GM19240 (cell line): ENCODE measurements at regions not wholly inside any gene's neighbourhood (a gene's known extent, or its start where the extent isn't known, plus 50 kb on each side); places are given as distances from the start of the nearest gene placed in this dataset.
"Not testable (repeated sequence)": the region's sequence is repeated elsewhere in the genome, so short reads cannot be mapped to it uniquely, and the experiment has no call there.

Experiments
- DNase-seq: peaks from one replicate; pipeline ENCODE4 v3.0.0; 2011; ENCODE audit warnings: low spot score; ENCODE audit not compliant: insufficient read length

DNA sequence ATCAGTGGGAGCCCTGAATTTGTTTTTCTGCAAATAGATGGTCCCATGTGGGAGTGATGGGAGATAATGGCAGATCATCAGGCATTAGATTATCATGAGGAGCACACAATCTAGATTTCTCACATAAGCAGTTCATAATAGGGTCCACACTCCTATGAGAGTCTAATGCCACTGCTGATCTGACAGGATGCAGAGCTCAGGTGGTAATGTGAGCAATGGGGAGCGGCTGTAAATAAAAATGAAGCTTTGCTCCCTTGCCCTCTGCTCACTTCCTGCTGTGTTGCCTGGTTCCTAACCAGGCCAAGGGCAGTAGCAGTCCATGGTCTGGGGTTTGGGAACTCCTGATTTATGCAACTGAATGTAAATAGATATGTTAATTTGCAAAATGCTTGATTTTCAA, 538.6 kb downstream of the TRAM1L1 start:
- DNase-seq, result no peak

DNA sequence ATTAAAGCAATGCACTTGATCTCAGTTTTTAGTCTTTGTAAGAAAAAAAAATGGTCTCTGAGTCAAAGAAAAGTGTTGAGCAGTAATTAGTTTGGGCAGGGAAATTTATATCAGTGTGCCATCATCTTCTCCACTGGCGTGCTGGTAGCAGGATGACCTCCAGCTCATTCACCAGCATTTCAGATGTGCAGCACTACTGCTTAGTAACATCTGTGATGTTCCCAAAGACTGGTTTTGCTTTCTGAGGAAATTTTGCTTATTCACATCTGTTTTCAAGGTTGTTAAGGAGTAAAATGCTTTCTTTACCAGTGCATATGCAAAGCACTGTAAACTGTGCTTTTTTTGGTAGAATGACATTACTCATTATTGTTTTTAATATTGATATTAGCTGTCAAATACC, 540.4 kb downstream of the TRAM1L1 start:
- no peak for DNase-seq

DNA sequence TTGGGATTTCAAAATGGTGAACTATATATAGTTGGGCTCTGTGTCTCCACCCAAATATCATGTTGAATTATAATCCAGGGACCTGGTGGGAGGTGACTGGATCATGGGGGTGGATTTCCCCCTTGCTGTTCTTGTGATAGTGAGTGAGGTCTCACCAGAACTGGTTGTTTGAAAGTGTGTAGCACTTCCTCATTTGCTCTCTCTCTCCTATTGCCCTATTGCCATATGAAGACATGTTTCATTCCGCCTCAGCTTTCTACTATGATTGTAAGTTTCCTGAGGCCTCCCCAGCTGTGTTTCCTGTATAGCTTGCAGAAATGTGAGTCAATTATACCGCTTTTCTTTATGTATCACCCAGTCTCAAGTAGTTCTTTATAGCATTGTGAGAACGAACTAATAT, 545.6 kb downstream of the TRAM1L1 start:
- DNase-seq, result no peak

DNA sequence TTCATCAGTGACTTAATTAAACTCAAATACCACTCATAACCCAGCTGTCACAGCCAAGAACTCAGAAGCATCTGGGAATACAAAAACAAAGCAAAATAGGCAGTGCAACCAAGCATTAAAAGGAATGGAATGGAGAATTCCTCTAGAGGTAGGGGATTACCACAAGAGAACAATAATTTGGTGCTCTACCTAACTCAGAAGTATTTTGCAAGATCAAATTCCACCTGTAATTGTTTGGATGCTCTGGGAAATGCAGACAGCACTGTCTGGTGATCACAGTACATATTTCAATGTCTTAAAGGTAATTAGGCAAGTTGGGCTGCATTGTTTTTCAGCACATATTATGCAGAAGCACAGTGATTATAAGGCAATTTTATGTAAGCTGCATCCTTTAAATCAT, 547.5 kb downstream of the TRAM1L1 start:
- no peak for DNase-seq

DNA sequence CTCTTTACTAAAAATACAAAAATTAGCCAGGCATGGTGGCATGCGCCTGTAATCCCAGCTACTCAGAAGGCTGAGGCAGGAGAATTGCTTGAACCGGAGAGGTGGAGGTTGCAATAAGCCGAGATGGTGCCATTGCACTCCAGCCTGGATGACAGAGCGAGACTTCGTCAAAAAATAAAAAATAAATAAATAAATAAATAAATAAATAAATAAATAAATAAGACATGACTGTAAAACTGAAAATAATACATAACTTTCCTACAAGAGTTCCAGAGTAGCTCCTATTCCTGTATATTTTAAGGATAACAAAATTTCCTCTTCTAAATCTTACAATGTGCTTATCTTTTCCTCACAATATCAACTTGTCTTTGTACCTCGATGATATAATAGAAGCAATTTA, 549.4 kb downstream of the TRAM1L1 start:
- DNase-seq, result not testable (repeated sequence)

DNA sequence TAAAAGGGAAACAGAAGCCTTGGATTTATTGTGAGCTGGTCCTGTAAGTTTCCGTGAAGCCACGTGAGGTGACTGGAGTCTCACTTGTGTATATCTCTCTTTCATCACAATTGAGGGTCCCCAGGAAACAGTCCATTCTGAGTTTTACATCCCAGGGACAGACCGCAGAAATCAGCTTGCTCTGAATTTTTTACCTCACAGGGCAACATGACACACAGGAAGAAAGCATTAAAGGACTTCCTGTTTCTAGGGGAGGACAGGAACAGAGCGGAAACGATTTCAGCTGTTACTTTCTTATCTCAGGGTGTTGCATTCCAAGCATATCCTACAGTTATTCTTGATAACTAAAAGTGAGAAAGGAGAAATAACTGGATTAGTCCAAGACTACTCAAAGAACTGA, 553.5 kb downstream of the TRAM1L1 start:
- DNase-seq, result no peak

DNA sequence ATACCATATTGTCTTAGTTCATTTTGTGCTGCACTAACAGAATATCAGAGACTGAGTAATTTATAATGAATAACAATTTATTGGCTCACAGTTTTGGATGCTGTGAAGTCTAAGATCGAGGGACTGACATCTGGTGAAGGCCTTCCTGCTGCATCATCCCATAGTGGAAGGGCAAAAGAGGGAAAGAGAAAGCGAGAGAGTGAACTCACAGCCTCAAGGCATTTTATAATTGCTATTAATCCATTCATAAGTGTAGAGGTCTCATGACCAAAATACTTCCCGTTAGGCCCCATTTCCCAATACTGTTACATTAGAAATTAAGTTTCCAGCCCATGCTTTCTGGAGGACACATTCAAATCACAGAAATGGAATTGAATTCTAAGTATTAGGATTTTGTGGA, 554.4 kb downstream of the TRAM1L1 start:
- no peak for DNase-seq

DNA sequence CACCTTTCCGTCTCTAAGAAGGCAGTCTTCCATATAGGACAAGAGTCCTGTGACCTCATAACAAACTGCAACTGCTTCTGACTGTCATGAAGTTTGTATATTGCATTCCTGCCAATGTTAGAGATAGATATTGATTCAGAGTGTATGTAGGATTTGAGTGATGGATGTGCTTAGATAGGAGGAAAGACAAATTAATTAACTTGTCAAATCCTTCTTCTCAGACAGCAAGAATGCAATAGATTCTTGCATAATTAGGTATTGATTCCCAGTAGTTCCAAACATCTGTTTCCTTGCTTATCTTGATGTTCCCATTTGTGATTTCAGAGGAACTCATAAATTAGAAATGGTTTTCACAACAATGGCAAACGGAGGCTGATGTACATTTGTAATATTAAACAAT, 555.3 kb downstream of the TRAM1L1 start:
- DNase-seq, result no peak

DNA sequence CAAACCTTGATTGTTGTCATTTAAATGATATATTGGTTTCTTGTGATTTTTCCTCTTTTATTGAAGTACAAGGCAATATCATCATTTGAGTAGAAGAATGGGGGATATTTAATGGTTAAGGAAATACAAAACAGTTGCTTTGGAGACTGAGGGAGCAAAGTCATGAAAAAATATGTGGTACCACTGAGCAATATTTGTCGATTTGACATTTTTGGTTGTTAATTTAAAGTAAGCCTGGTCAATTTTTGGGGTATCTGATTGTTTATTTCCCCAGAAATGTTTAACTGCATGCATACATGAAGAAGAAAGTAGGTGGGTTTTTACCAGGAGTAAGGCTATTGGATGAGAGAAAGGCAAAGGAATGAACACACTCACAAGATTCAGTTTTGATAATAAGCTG, 556.2 kb downstream of the TRAM1L1 start:
- DNase-seq, result no peak

DNA sequence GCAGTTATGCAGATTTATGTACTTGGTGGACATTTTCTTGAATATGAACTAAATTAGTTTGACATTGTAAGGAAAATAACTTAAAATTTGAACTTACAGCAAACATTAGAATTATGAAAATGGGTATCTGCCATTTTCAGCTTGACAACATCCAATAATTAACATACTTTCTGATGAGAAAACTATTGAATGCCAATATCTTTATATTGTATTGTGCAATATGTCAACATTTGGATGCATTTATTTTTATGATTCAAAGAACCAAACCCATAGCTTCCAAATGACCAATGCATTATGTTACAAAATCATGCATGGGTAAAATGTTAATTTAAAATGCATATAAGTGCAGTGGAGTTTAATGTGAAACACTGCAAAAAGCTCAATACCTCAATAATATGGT, 562.5 kb downstream of the TRAM1L1 start:
- no peak for DNase-seq

DNA sequence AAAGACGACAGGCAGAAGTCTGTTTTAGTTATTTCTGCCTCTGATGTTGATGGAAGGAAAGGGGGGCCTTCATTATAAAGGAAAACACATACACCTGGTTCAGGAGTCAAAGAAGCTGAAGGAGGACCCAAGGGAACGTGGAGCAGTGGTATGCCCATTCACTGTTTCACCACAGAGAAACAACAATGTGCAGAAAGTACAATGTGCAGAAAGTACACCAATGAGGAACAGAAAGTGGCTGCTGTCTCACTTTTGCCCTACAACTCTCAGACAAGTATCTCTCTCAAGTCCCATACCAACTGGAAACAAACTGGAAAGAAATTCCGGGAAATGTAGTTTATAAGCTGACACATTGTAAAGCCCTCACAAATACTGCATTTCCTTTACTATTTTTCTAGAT, 564.5 kb downstream of the TRAM1L1 start:
- DNase-seq, result no peak

DNA sequence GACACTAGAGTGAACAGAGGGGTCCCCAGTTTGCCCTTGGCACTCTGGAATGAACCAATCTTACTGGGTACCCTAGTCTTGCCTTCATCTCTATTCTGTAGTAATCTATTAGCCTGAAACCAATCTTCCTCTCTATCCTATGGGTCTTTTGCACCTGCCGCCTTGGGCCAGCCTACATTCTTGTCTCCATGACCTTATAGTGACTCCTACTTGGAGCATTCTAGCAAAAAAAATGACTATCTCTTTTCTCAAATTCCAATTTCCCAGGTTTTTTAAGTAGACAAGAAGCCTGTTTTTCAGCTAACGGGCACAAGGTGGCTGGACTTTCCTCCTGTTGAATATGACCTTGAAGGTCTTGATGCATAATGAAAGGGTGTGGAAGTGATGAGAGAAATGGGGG, 568.7 kb downstream of the TRAM1L1 start:
- DNase-seq, result no peak

DNA sequence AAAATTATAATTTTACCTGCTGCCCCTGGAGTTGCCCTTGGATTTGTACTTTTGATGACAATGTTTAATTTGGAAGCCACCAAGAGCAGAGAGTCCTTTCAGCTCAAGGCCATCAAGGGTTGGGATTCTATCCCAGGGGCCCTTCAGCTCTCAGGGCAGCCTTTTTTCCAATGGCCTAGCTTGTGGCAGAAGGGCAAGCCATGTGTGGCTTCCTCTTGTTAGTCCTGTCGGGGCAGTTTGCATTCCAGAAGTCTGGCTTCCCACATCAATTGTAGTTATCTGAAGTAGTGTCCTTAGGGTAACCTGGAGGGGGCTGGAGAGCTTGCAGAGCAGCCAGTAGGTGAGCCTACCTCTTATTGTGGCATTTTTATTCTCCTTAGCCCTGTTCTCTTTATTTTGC, 569.4 kb downstream of the TRAM1L1 start:
- no peak for DNase-seq

DNA sequence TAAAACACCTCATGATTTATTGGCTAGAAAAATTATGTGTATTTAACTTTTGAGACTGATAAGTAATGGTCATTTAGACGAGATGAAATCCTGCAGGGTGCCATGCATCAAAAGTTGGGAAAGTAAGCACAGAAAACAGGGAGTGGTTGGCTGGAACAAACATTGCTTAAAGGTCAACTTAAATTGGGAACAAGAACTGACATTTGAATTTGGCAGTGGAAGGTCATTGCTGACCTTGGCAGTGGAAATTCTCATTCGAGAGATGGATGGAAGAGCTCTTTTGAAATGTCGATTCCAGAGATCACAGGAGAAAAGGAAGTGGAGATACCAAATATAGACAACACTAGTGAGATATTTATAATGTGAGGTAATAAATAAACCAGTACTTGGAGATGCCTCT, 572.8 kb downstream of the TRAM1L1 start:
- no peak for DNase-seq

DNA sequence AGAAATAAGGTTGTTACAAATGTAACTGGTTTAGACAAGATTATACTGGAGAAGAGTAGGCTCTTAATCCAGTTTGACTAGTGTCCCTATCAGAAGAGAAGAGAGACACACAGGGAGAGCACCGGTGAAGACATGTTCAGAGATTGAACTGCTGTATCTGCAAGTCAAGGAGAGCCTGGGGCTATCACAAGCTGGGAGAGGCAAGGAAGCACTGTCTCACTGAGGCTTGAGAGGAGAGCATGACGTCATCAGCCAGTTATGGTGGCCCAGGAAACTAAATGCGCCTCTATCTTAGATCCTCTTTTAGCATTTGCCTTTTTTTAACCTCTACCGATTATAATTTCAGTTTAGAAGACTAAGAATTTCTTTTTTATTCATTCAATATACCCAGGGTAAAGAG, 583.4 kb downstream of the TRAM1L1 start:
- DNase-seq, result no peak

DNA sequence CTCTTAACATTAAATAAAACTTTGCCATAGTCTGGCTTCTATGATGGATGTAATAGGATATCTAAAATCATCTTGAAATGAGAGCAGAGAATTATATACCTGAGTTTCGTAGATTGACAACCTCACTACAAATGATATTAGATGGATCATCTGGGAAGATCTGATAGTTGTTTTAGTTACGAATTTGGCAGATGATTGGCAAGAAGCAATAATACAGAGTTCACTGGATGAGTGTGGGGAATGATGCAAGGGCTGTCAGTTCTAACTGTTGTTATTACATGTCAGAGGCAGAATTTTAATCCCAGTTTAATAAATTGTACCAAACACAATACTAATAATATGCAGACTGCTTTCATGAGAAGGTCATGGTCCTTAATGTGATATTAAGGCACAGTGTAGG, 585.2 kb downstream of the TRAM1L1 start:
- DNase-seq, result no peak

DNA sequence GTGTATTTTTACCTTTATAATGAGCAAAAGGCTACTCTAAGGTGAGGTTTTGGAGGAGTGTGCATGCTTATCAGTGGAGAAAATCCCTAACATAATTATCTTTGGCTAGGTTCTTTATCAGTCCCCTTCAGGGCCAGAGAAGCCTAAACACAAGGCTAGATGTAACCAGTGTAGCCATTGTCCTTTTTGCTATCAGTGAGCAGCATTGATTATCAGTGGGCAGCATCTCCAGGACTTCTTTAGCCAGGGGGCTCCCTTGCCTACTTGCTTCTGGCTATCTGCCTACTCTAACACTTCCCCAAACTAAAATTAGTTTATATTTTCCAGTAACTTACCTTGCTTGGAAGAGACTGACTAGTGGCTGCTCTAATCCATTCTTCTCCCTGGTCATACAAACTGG, 595.6 kb downstream of the TRAM1L1 start:
- DNase-seq, result no peak

DNA sequence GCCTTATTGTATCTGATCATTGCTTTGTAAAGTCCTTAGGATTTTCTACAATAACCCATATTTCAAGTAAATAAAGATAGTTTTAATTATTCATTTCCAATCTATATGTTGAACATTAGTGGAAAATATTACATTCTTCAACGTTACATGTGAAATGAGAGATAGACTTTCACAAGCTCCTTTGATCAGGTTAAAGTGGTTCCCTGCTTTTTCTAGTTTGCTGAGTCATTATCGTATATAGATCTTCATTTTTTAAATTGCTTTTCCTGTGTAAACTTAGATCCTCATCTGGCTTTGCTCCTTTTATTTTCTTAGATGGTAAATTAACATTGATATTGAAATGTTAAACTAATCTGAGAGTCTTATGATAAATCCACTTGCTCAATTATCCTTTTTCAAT, 599.0 kb downstream of the TRAM1L1 start:
- no peak for DNase-seq

DNA sequence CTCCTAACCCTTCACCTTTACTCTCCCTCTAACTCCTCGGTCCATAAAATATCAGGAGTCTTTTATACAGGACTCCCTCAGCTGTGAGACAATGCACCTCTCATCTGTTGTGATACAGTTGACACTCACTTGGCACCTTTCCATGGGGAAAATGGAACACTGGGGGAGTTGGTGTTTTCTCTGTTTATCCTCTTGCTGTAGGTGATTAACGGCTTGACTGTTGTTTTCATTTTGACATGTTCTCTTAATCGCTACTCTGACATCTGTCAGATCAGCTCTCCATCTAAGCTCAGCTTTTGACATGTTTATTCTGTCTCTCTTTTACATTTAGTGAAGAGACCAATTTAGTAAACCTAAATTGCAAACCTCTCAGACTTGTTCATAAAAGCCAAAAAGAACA, 604.8 kb downstream of the TRAM1L1 start:
- no peak for DNase-seq

DNA sequence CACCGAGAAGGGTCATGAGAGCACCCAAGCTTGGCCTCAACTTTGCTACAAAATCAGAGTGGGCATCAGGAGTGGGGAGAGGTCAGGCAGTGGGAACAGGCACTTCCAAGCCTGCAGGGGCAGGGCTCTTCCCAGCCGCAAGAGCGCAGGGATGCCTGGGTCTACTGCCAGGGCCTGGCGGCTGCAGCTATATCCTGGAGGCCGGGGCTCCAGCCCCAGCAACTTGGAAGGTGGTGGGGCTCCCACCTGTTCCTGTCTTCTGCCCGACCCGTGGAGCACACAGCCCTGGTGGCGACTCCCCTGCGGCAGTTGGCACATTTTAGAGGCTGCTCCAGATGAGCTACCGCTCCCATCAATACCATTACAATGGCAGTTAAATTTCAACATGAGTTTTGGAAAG, 607.0 kb downstream of the TRAM1L1 start:
- no peak for DNase-seq

DNA sequence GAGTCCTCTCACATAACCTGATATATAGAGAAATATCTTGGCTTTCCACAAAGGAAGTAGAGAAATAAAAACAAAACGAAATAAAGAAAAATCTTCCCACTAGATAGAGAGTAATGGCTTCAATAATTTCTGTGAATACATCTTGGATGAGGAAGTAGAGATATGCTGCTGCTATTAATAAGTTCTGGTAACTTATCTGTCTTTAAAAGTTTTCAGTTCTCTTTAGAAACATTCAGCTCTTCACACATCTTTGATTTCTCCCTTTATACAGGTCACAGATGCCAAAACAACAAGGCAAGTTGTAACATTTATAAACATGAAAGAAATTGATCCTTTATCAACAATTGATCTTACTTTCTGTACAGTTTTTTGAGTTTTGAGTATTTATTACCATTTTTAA, 615.8 kb downstream of the TRAM1L1 start:
- no peak for DNase-seq

DNA sequence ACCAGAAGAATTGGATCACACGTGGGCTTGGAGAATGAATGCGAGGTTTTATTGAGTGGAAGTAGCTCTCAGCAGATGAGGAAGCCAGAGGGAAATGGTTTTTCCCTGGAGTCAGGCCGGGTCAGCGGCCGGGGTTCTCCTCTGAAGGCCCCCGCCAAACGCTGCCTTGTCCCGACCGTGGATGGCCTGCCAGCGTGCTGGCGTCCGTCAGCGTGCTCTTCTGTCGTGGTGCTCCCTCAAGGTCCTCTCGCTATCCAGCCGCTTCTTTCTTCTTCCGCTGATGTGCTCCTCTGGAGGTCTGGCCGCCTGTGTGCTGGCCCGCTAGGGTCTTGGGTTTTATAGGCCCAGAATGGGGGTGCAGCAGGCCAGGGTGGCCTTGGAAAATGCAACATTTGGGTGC, 632.2 kb downstream of the TRAM1L1 start:
- DNase-seq, result no peak

DNA sequence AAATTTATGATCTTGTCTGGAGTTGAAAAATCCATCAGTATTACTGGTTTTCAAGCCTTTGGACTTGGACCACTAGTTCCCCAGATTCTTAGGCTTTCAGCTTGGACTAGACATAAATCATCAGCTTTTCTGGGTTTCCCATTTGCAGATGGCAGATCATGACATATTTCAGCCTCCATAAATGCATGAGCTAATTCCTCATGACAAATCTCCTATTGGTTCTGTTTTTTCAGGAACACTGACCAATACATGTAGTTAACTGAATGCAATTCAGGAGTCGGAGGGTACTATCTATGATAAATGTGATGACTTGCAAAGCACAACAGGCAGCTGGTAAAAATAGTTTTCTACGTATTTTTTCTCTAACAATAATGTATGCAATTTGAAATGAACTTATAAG, 635.6 kb downstream of the TRAM1L1 start:
- DNase-seq, result no peak

DNA sequence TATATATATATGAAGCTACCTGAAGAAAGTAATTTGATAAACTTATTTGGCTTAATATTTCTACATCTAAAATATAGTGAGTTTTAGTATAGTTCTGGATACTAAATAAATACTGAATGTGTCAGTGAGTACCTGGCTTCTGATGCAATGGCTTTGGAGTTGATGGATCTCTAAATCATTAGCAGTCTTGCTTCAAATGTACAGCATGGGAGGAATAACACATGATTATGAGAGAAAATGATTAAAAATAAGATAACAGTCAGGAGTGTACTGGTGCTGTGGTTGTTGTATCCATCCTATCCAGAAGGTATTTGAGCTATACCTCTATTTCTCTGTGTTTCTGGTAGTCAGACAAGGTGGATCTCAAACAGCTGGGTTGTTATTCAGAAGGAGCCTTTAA, 641.3 kb downstream of the TRAM1L1 start:
- no peak for DNase-seq
